Caco-2 (cell line): ENCODE measurements at regions not wholly inside any gene's neighbourhood (a gene's known extent, or its start where the extent isn't known, plus 50 kb on each side); places are given as distances from the start of the nearest gene placed in this dataset.

ENCODE experiments used
- BruUV-seq: library from RNA; stranded (reverse); fragments of 400-500 nt; replicated peaks from 2 replicates; lab custom pipeline; 2021; lab: Mats Ljungman, UMichigan
- CTCF ChIA-PET: fragments of 300-600 bp; sonication (Branson Sonifier 250); formaldehyde crosslinking; loops from one replicate; lab custom pipeline; 2022; ENCODE audit warnings: antibody characterized with exemption; lab: Charles Lee
- POLR2A ChIA-PET: fragments of 300-600 bp; sonication (Branson Sonifier 250); formaldehyde crosslinking; loops from one replicate; lab custom pipeline; 2022; ENCODE audit warnings: antibody characterized with exemption; lab: Charles Lee
- DNase-seq, 2 experiments: peaks; one replicate each; pipeline versions ENCODE4 v3.0.0 to v3.0.0-alpha.2; 2020 to 2022
- H3K27me3 ChIP-seq: replicated peaks from 2 replicates; pipeline ENCODE4 v1.6.0; 2011; ENCODE audit warnings: low read length; ENCODE audit not compliant: control insufficient read depth, insufficient read depth
- H3K36me3 ChIP-seq: 2 replicates; pipeline ENCODE4 v1.5.1; 2011; ENCODE audit warnings: low read length; ENCODE audit not compliant: control insufficient read depth, insufficient read depth
- H3K4me1 ChIP-seq: fragments of 250-450 bp; sonication (Bioruptor Pico); 2 replicates; pipeline ENCODE4 v1.5.1; 2020; ENCODE audit warnings: mild to moderate bottlenecking
- H3K4me3 ChIP-seq: 2 replicates; pipeline ENCODE4 v1.5.1; 2011; ENCODE audit warnings: low read depth, mild to moderate bottlenecking, control low read depth, low read length
- H3K9me3 ChIP-seq: fragments of 250-450 bp; sonication (Bioruptor Pico); 2 replicates; pipeline ENCODE4 v1.5.1; 2020; ENCODE audit warnings: mild to moderate bottlenecking, moderate library complexity
- H3K27ac Mint-ChIP-seq: one replicate; pipeline ENCODE4 v1.8.0; 2022; ENCODE audit warnings: mixed read lengths; ENCODE audit not compliant: unreplicated experiment
- H3K27me3 Mint-ChIP-seq: one replicate; pipeline ENCODE4 v1.8.0; 2022; ENCODE audit warnings: mixed read lengths; ENCODE audit not compliant: insufficient read depth, unreplicated experiment
- H3K36me3 Mint-ChIP-seq: one replicate; pipeline ENCODE4 v1.8.0; 2022; ENCODE audit warnings: mild to moderate bottlenecking, mixed read lengths; ENCODE audit not compliant: insufficient read depth, unreplicated experiment
- H3K4me1 Mint-ChIP-seq: one replicate; pipeline ENCODE4 v1.8.0; 2022; ENCODE audit warnings: low read depth, mixed read lengths; ENCODE audit not compliant: unreplicated experiment
- H3K4me3 Mint-ChIP-seq: one replicate; pipeline ENCODE4 v1.8.0; 2022; ENCODE audit warnings: mild to moderate bottlenecking, moderate library complexity, mixed read lengths; ENCODE audit not compliant: unreplicated experiment
- H3K9me3 Mint-ChIP-seq: one replicate; pipeline ENCODE4 v1.8.0; 2022; ENCODE audit warnings: mixed read lengths; ENCODE audit not compliant: unreplicated experiment
- CTCF ChIP-seq, 2 experiments: fragments of 200-600 bp in 1 of 2; IDR thresholded peaks; 1 replicate in 1 of 2; 2 replicates in 1 of 2; pipeline versions ENCODE4 v1.5.1 to v1.8.0; 2011 to 2022; ENCODE audit warnings: antibody characterized with exemption in 1 of 2, control low read depth in 1 of 2, inconsistent platforms in 1 of 2, low read depth in 1 of 2, low read length in 1 of 2, mild to moderate bottlenecking in 1 of 2, moderate library complexity in 1 of 2; ENCODE audit not compliant: insufficient read depth in 1 of 2, severe bottlenecking in 1 of 2, unreplicated experiment in 1 of 2
- intact Hi-C: fragments of 100-400 bp; cut with micrococcal nuclease; formaldehyde crosslinking; loops from one replicate; pipeline ENCODE4 v1.10.0; 2022; ENCODE audit not compliant: unreplicated experiment

DNA sequence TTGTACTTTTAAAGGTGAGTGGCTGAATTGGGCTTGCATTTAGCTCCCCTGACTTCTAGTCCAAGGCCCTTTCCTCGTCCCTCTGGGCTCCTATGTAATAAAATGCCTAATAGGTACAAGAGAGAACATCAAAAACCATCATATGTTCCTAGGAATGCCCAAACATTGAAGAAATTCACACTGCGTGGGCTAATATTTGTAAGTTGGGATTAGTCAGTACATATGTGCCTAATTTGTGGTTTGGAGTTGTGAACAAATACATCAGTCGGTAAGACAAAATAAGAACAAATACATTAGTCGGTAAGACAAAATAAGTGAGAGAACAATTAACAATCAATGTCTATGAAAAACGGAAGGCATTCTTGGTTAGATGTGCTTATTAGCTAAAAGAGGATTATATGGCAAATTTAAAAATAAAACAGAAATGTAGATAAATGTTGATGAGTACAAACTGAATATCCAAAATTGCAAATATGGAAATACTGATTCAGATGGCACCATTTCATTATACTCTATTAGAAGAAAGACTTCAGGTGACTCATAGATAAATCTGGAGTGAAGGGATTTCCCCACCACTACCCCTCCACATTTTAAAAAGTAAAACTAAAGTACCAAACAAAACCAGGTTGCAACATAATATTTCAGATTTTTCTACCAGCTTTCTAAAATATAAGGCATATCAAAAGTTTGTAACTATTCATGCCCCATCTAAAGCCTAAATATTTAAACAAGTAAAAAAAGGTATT lies 325.4 kb downstream of the ZEB2 start:
- Mint-ChIP-seq H3K9me3 (no peaks in the 10 kb centered on the region), H3K4me3 (no peak overlapping the region), H3K36me3 (peaks cover 5% of the 10 kb centered on the region), H3K4me1 (peaks cover 11% of the 10 kb centered on the region), H3K27me3 (no peaks in the 10 kb centered on the region), H3K27ac (no peak overlapping the region)
- POLR2A ChIA-PET = no interaction called here
- H3K36me3 ChIP-seq = no peaks in the 10 kb centered on the region
- intact Hi-C loops = no loop called here
- DNase-seq = no peak
- H3K9me3 ChIP-seq = no peaks in the 10 kb centered on the region
- H3K4me3 ChIP-seq = no peak overlapping the region
- CTCF ChIA-PET = no interaction called here
- H3K27me3 ChIP-seq = no peaks in the 10 kb centered on the region
- BruUV-seq = no TSS peak
- no peak for TF ChIP-seq CTCF (IDR thresholded peaks at IDR 0.05; ENCODE audit: insufficient read depth in 1 of 2, low read depth in 1 of 2, low read length in 1 of 2, severe bottlenecking in 1 of 2, unreplicated experiment in 1 of 2)
- peaks cover 11% of the 10 kb centered on the region for H3K4me1 ChIP-seq

DNA sequence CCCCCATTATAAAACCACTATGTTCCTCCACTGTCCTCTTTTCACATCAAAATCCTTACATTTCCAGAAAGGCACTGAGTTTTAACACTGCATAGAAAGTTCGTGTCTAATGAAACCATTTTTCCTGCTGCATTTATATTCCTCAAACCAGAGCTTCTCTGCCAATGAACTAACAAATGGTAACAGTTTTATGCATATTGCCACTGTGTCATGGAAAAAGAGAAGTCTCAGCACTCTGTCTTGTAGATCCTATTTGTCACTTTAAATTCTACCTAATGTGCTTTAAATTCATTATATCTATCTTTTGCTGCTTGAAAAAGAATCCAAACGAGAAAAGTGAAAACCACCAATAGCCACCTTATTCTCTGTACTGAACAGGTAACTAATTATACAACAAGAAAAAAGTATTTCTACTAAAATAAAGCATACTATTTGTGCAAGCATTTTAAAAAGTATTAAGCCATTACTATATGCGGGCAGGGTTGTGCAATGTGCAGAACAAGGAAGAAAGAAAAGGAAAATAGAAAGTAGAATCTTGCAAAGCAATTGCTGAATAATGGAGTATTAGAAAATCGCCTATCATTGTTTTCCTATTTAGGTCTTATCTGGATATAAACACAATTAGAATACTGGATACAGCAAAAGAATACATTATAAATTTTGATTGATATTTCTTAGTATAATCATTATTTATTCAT lies 328.9 kb downstream of the ZEB2 start:
- H3K27me3 Mint-ChIP-seq = no peaks in the 10 kb centered on the region
- H3K9me3 Mint-ChIP-seq = no peaks in the 10 kb centered on the region
- no peaks in the 10 kb centered on the region for H3K4me1 Mint-ChIP-seq
- Histone ChIP-seq H3K9me3 (no peaks in the 10 kb centered on the region), H3K4me3 (no peak overlapping the region), H3K4me1 (no peaks in the 10 kb centered on the region), H3K27me3 (no peaks in the 10 kb centered on the region), H3K36me3 (no peaks in the 10 kb centered on the region)
- no peaks in the 10 kb centered on the region for H3K36me3 Mint-ChIP-seq
- no peak for DNase-seq
- intact Hi-C loops = no loop called here
- BruUV-seq = no TSS peak
- TF ChIP-seq CTCF (IDR thresholded peaks at IDR 0.05; ENCODE audit: insufficient read depth in 1 of 2, low read depth in 1 of 2, low read length in 1 of 2, severe bottlenecking in 1 of 2, unreplicated experiment in 1 of 2) = no peak
- ChIA-PET CTCF (no interaction called here), POLR2A (no interaction called here)
- H3K27ac Mint-ChIP-seq = no peak overlapping the region
- no peak overlapping the region for H3K4me3 Mint-ChIP-seq

- Mint-ChIP-seq H3K4me3 (no peak overlapping the region), H3K27ac (no peak overlapping the region), H3K36me3 (no peaks in the 10 kb centered on the region), H3K27me3 (no peaks in the 10 kb centered on the region), H3K4me1 (no peaks in the 10 kb centered on the region), H3K9me3 (no peaks in the 10 kb centered on the region)
- no peak for DNase-seq
- no peak for TF ChIP-seq CTCF (IDR thresholded peaks at IDR 0.05; ENCODE audit: insufficient read depth in 1 of 2, low read depth in 1 of 2, low read length in 1 of 2, severe bottlenecking in 1 of 2, unreplicated experiment in 1 of 2)
- intact Hi-C loops = no loop called here
- ChIA-PET CTCF (interaction anchor here (0.6 kb wide), 1 partner anchor 186 kb away, joined by 5 read pairs; no protein-coding TSS in a partner anchor), POLR2A (no interaction called here)
- no peaks in the 10 kb centered on the region for H3K27me3 ChIP-seq
- H3K4me3 ChIP-seq = no peak overlapping the region
- H3K36me3 ChIP-seq = no peaks in the 10 kb centered on the region
- no TSS peak for BruUV-seq
- H3K9me3 ChIP-seq = no peaks in the 10 kb centered on the region
- no peaks in the 10 kb centered on the region for H3K4me1 ChIP-seq
Measured at GRCh38 chr2:144183727-144184126, 336.2 kb downstream of the ZEB2 start.
